ENCODE measurements at regions not wholly inside any gene's neighbourhood (a gene's known extent, or its start where the extent isn't known, plus 50 kb on each side); places are given as distances from the start of the nearest gene placed in this dataset.

DNA sequence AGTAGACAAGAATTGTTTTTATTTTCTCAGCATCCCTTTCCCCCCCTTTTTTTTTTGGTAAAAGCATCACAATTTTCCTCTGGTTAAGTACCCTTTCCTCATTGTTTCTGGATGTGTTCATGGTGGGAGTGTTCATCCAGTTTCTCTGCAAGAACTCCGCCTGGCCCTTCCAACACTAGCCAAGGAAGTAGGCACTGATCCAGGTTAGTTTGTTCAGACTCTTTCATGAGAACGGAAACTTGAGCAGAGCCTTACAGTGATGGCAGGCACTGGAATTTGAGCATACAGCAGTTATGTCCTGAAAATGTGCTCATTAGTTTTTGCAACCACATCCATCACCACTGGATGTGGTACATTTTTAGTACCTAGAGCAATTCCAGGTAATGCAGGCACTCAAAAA, 336.1 kb upstream of the BOD1L1 start:
- peak in 1 of 42 donors; percentile 18 for DNase-seq
- intact Hi-C loops (cut with DNase I): no loop called here

DNA sequence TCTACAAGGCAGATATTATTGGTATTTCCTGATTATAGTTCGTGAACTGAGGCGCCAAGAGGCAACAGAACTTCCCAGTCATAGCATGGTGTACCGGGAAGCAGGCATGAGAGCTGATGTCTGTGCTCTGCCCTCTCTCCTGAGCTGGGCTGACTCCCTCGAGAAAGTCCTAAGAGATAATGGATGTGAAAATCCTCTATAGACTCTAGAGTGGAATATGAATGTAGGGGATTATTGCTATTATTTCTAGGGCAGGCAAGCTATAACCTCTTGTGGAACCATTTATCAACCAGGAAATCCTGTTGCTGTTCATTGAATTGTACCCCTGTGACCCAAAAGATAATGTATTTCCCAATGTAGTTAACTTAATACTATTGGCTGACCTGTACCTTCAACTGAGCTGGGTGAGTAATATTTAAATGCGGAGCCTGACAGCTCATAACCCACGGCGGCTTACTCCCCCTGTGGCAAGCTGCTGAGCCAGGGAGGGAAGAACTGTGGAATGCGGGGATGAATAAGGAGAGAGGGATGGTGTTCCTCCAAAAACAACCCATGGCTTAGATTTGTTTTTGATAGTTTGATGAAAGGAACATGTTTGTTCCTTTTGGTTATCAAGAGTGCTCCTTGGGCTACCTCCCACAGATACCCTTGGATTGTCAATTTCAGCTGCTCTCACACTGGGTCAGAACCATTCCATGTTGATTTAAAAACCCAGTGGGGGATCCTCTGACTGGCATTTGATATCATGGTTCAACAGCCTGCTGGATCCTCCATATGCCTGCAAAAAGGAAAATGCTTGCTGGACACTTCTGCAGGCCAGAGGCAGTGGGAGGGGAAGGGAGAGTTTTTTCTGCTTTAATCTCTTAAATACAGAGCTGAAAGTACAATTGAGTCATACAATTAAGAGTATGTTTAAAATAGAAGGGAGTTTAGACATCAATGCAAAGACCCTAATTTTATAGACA, 339.0 kb upstream of the BOD1L1 start:
- intact Hi-C loops (cut with DNase I): no loop called here
- peak in 26 of 42 donors; percentile 5 to 78 (median 46) for DNase-seq

DNA sequence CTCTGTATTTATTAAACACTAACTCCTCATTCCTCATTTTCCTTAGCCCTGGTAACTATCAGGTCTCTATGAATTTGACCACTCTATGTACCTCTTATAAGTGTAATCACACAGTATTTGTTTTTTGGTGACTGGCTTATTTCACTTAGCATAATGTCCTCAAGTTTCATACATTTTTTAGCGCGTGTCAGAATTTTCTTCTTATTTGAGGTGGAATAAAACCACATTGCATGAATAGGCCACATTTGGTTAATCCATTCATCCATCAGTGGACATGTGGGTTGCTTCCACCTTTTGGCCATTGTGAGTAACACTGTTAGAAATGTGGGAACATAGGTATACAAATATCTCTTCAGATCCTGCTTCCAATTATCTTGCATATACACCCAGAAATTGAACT, 341.2 kb upstream of the BOD1L1 start:
- intact Hi-C loops (cut with DNase I): no loop called here
- no peak for DNase-seq

DNA sequence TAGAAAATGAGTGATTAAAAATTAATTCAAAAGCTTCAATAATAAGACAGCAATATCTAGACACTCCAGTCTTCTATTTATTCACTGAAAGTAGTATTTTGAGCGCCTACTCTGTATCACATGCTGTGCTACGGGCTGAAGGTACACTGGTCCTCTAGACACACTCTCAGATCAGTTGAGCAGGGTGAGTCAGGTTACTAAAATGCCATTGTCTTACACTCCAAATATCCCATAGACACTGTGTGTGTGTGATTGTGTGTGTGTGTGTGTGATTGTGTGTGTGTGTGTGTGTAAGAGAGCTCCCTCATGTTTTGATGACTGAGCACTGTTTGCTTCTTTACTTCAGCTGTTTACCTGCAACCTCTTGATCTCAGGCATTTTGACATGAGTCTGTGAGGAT, 342.8 kb upstream of the BOD1L1 start:
- intact Hi-C loops (cut with DNase I): no loop called here
- no peak for DNase-seq

DNA sequence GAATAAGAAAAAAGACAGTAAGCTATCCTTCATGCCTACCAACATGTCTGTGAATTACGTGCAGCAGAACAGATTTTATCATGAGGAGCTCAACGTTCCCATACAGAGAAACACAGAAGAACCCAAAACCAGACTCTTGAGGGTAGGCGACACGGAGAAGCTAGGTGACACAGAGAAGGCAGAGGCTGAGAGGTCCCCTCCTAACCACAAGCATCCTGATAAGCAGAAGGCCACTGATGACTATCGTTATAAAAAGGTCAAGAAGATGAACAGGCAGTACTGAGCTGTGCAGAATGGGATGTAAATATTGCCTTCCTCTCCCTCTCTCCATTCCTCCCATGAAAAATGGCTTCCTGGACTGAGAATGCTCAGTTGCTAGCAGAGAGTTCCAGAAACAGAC, 350.2 kb upstream of the BOD1L1 start:
- intact Hi-C loops (cut with DNase I): no loop called here
- DNase-seq: no peak

DNA sequence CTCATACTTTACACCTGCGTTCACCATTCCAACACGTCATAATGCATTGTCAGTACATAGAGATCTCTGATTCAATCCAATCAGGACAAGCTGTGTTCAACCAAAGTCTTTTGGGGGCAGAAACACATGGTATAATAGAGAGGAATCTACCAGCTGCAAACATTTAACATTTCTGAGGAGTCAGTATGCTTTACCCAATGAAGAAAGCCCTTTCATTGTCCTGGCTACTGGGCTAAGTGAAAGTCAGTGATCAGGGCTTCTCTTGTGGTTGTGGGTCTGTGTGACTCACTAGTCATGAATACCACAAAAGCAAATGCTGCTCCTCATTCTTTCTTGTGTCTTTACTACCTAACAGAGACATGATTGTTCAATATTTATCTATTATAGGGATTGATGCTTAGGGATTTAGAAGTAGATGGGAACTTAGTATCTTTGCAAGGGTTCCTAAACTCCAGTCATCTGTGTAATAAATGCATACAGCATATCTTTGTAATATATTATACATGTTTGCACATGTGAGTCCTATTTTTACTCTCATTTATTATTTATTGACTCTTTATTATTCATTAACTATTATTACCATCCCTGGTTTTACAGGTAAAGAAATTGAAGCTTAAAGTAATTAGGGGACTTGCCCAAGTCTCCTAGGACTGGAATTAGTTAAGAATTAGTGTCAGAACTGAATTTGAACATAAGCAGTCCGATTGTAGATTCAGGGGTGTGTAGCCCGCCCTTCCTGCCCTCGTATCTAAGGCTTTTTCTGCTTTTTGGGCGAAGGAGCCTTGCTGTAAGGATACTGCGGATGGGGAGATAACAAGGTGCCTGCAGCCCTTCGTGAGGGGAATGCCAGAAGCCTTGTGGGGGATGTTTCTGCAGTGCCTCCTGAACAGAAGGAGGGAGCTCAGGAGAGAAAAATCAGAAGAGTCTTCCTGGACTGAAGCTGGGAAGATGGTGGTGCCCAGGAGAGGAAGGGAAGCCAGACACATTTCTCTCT, 353.1 kb upstream of the BOD1L1 start:
- DNase-seq: peak in 1 of 42 donors; percentile 41
- intact Hi-C loops (cut with DNase I): no loop called here

DNA sequence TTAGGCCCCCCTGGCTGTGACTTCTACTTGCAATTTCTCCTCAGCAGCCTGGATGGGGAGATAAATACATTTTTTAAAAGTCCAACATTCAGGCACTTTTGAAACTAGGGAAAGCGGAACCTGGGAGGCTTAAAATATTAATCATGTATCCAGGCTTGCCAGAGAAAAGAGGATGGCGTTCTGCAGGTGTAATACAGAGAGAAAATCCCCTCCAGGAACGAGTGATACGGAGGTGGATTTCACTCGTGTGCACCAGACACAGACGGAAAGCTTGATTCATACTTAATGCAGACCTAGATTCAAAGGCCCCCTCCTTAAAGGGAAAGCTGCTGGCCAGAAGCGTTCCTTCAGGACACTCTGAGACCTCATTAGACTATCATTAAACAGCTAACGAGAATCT, 354.0 kb upstream of the BOD1L1 start:
- intact Hi-C loops (cut with DNase I): no loop called here

DNA sequence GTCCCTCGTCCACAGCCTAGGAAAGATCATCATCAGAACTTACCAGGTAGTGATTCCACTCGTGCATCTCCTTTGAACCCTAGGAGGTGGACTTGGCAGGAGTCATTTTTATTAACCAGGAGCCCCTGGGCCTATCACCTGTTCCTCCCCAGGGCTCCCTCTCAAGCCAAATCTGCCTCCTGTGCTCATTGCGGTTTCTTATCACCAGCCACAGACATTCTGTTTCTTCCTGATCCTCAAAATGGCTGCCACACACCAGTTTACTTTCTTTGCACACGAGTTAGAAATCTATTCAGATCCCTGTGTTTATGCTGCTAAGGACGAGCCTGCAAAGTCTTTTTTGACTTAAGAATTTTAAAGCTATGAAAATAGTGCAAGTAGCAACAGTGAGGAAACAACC, 354.5 kb upstream of the BOD1L1 start:
- DNase-seq: no peak
- intact Hi-C loops (cut with DNase I): no loop called here

More for the DNA sequence above, 354.0 kb upstream of the BOD1L1 start:
- no peak for DNase-seq

DNA sequence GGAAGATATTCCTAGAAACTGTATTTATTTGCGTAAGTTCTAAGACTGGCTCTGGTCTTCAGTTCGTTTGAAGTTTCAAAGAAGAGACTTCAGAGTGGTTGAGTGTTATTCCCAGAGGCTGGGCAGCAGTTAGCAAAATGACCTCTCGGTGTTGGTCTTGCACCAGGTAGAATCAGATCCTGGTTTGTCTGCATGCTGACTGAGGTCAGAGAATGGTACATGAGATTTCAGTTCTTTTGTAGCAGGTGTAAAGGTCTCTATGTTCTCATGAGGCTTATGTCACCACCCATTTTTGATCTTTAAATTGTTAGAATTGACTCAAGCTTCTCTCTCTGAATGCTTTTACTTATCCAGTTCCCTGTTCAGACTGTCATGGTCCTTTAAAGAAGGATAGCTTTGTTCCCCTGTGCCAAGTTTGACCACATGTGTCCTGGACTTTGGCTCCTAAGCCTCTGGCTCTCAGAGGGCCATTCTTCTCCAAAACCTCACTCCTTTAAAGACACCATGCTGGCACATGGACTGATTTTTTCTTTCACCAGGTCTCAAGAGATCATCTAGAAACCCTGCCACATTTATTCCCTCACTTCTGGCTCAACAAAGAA, 355.8 kb upstream of the BOD1L1 start:
- intact Hi-C loops (cut with DNase I): no loop called here
- DNase-seq: no peak

DNA sequence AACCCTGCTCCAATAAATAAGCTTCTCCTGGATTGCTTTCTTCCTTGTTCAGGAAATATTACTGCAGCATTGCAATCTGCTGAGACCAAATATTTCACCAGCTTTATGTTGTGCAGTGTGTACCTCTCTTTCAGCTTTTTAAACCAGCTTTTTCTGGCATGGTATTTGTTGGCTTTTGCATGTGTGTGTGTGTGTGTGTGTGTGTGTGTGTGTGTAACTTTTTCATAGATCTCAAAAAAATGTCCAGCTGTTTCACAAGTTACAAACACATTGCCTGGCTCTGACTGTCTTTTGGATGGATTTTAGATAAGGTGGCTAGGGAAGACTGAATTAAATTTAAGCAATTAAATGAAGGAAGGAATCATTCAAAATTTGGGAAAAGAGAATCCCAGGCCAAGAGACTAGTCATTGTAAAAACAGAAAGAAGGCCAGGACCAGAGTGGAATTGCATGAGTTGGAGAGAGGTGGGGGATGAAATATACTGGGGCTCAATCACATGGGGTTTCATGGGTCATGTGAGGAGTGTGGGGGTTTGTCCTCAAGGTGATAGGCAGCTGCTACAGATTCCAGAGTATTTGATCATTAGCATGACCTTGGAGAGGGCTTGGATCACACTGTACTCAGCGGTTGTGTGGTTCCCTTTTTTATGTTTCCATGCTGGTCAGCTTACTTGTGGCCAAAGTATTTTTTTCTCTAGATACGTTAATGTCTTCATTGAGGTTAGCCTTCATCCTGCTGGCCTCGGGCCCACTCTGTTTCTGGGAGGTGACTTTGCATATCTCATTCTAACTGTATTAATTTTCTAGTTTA, 357.7 kb upstream of the BOD1L1 start:
- intact Hi-C loops (cut with DNase I): no loop called here
- DNase-seq: no peak

DNA sequence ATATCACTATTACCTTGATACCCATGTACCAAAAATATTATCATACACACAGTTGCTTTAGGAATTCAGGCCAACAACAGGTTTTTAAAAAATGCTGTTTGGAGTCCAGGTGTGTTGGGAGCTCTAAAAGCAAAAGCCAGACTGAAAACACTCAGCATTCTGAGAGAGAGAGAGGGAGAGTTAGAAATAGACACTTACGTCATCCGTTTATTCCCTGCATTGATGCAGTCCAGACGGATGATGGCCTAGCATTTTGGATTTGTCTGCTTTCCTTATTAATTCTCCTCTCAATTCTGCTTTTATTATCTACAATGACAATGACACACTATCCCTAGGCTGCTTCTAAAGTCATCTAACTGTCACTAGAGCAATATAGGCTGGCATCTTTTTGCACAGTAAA, 358.3 kb upstream of the BOD1L1 start:
- intact Hi-C loops (cut with DNase I): no loop called here
- no peak for DNase-seq

DNA sequence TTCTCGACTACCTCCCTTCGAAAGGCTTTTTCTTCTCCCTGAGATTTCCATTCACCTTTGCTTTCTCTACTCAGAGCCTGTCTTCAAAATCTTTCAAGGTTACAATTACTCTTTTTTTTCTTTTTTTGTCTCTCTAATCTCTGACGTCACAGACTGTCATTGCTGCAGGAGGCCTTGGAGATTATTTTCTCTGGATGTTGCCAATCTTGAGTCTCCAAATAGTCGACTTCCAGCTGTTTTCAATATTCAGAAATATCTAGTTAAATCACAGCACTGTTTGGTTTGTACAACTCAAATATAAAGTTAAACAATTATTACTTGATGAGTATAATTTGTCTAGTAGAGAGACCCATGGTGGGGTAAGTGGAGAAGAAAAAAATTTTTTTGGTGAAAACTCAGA, 359.0 kb upstream of the BOD1L1 start:
- no peak for DNase-seq
- intact Hi-C loops (cut with DNase I): no loop called here

DNA sequence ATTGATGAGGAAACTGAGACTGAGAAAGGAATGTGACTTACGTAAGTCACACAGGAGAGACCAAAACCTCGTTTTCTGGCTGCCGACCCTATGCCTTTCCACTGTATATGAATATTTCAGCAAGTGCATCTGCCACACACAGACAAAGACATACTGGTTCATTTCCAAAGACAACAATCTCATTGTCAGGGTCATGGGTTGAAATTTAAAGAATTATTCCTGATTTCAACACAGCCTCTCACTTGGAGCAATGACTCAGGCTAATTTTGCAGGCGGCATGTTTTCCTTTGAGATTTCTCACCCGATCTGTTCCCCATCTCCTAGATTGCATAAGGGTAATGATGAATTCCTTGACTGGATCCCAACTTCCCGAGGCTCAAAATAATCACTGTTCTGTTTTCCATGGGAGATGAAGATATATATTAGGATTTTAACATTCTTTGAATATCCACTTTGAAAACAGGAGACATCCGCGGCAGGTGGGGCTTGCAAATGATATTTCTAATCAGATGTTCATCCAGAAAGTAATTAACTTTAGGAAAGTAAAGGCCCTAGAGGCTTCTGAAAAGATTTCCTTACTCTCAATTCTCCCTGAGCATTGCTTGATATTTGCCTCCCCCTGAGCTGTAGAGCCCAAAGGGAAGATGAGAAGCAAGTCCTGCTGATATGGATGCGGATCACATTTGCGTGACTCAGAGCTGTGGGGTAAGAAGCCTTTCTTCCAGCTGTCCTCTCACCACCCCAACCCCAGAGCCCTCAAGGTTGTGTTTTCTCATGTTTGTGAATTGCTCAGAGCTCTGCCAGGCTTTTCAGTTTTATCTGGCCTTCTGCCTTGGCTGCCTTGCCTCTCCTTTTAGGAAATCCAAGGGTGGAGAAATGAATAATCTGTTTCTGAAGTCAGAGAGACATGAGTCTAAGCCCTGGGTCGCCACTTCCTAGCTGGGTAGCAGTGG, 361.1 kb upstream of the BOD1L1 start:
- intact Hi-C loops (cut with DNase I): no loop called here
- DNase-seq: peak in 32 of 42 donors; percentile 3 to 86 (median 46)

DNA sequence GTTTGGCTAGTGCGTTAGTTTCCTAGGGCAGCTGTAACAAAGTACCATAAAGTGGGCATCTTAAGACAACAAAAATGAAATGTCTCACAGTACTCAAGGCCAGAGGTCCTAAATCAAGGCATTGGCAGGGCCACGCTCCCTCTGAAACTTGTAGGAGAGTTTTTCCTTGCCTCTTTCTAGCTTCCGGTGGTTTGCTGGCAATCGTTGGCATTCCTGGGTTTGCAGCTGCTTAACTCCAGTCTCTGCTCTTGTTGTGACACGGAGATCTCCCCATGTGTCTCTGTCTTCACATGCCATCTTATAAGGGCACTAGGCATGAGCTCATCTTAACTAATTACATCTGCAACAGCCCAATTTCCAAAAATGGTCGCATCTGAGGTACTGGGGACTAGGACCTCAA, 362.0 kb upstream of the BOD1L1 start:
- intact Hi-C loops (cut with DNase I): no loop called here
- DNase-seq: peak in 1 of 42 donors; percentile 8

DNA sequence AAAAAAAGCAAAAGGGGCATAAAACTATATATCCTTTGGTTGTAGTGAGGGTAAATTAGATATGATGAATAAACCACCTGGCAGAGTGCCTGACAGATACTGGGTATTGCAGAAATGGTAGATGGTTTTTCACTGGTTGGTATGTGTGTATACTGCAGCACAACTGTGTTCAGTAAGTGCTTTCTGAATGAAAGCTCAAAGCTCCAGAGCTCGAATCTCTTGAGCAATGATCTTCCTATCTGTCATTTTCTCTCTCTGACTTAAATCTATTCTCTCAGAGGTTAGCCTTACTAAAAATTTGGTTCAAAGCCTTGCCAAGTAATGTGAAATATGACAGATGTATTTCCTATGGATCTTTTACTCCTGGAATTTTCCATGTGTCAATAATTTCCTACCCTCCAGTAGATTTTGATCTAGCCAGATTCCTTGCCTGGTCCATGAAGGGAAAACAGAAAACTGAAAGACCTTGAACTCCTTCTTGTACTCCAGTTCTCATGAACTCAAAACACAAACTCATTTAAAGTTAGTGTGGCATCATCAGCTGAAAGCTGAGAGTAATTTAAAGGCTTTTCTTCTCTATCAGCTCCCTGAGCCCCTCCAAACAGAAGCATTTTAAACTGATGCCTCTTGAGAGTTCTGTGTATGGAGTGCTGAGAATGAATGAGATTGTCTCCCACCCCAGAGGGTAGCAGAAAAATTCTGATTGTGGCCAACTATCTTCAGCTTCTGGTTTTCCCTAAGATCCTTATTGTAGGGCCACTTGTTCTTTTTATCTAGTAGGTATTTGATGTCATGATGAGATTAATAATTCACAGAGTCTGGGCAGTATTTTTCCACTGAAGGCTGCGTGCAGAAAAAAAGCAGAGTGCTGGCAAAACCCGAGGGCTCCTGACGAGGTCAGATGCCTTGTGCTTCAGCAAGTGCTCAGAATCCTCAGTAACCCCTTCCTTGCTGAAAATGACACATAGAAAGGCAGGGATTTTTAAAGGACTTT, 363.4 kb upstream of the BOD1L1 start:
- DNase-seq: peak in 8 of 42 donors; percentile 4 to 45 (median 18)
- intact Hi-C loops (cut with DNase I): no loop called here

DNA sequence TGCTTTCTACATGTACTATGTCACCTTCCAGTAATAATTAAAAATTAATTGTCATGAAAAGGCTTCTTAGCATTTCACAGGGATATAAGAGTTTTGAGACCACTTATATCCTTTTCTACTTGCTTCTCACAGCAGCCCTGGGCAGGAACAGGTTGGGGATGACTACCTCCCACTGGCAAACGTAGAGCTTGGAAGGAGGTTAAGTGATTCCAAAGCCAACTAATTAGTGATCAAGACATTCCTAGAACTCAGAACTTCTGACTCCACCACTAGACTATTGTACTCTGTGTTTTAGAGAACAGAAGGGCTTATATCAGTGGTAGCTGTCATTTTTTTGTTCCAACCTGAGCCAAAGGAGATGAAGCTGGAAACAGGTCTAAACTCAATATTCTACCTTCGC, 364.5 kb upstream of the BOD1L1 start:
- DNase-seq: no peak
- intact Hi-C loops (cut with DNase I): no loop called here
